Psoas muscle (tissue), 7 donors: ENCODE measurements at regions not wholly inside any gene's neighbourhood (a gene's known extent, or its start where the extent isn't known, plus 50 kb on each side); places are given as distances from the start of the nearest gene placed in this dataset.
"Not testable (repeated sequence)": the region's sequence is repeated elsewhere in the genome, so short reads cannot be mapped to it uniquely, and the experiment has no call there.

Experiments
- ATAC-seq, 4 donors: fragments of 200-7000 bp; cut with Tn5 transposase; one replicate each; pipeline ENCODE4 v1.9.1; 2020; ENCODE audit warnings: moderate library complexity in 3 of 4, mild to moderate bottlenecking in 2 of 4
- DNase-seq, 2 donors: peaks; one replicate each; pipeline ENCODE4 v3.0.0-alpha.2; 2020
- H3K27ac ChIP-seq: fragments of 200-600 bp; one replicate; pipeline ENCODE4 v1.8.0; 2022
- H3K27me3 ChIP-seq, 3 donors: fragments of 200-600 bp in 1 of 3; one replicate each; pipeline versions ENCODE4 v1.6.1 to v1.8.0; 2013 to 2022; ENCODE audit warnings: low read length in 2 of 3, mild to moderate bottlenecking in 2 of 3, moderate library complexity in 1 of 3; ENCODE audit not compliant: insufficient read depth in 3 of 3
- H3K36me3 ChIP-seq, 2 donors: fragments of 200-600 bp in 1 of 2; one replicate each; pipeline versions ENCODE4 v1.6.1 to v1.8.0; 2013 to 2022; ENCODE audit warnings: low read depth in 1 of 2, mild to moderate bottlenecking in 1 of 2, moderate library complexity in 1 of 2; ENCODE audit not compliant: insufficient read depth in 1 of 2
- H3K4me1 ChIP-seq: fragments of 200-600 bp; one replicate; pipeline ENCODE4 v1.8.0; 2022
- H3K4me3 ChIP-seq: fragments of 200-600 bp; one replicate; pipeline ENCODE4 v1.8.0; 2022; ENCODE audit warnings: mild to moderate bottlenecking
- H3K9me3 ChIP-seq: fragments of 200-600 bp; one replicate; pipeline ENCODE4 v1.8.0; 2022
- CTCF ChIP-seq: fragments of 200-600 bp; IDR thresholded peaks from one replicate; pipeline ENCODE4 v1.8.0; 2022; ENCODE audit warnings: antibody characterized with exemption
- WGBS, 3 donors: extraction: QIAGEN DNeasy Blood & Tissue Kit; methylation state at CpG; one replicate each; pipeline versions ENCODE4 v1.1.6 to v1.1.7; 2013; 5-methylcytosine and 5-hydroxymethylcytosine counted together
- intact Hi-C, 2 donors: fragments of 100-400 bp; cut with DNase I; formaldehyde crosslinking; loops; one replicate each; pipeline versions ENCODE4 v1.11.0 to v1.14.2; 2022
- donor health status: healthy with polysubstance abuse.
- donor health status: DM: no; HTN: no; CAD: no; lungs with moderate emphysema.
- donor health status: Bipolar disorder and iron deficiency.
- donor health status: healthy.
- donor health status: DM: yes; HTN: yes; CAD: no.
- donor health status: DM: no; HTN: no; CAD: no.
- donor health status: DM: yes; HTN: yes; CAD: no.

DNA sequence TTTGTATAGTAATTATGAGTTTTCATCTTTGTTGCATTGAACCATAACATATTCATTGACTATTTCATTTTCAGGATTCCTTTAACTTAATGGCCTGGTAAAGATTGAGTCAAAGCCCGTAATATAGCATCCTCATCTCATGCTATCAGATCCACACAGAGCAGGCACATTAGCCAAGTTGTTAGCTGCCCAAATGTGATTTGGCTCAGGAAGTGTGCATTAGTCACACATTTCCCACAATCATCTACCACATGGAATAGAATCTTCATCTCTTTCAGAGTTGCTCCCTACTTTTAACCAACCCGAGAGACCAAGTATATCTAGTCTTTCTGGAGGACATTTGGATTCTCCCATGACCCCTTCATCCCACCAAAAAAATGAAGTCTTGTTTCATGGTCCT is 481.0 kb upstream of the PTGER4 start:
- DNase-seq = no peak
- Histone ChIP-seq H3K4me3 (no peak overlapping the region), H3K4me1 (no peaks in the 10 kb centered on the region), H3K27me3 (no peaks in the 10 kb centered on the region), H3K36me3 (no peaks in the 10 kb centered on the region), H3K27ac (no peak overlapping the region), H3K9me3 (no peaks in the 10 kb centered on the region)
- WGBS, 3 donors = 21 to 43% (median 22%) methylated on average over 2 of the region's 2 CpGs
- ATAC-seq = no peak
- intact Hi-C loops = no loop called here
- no peak for TF ChIP-seq CTCF

DNA sequence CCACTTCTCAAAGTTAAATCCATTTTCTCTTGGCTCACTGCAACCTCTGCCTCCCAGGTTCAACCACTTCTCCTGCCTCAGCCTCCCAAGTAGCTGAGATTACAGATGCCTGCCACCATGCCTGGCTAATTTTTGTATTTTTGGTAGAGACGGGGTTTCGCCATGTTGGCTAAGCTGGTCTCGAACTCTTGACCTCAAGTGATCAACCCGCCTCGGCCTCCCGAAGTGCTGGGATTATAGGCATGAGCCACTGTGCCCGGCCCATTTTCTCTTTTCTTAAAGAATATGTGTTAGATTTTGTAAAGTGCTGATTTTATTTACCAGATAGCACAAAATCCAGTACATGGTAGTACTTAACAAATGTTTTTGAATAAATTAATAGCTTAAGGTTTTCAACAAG is 484.1 kb upstream of the PTGER4 start:
- DNase-seq, intact Hi-C loops, H3K27me3 ChIP-seq, ATAC-seq, H3K36me3 ChIP-seq, H3K4me1 ChIP-seq, H3K9me3 ChIP-seq, H3K4me3 ChIP-seq, H3K27ac ChIP-seq: not testable (repeated sequence)
- WGBS, 3 donors = 96 to 98% (median 97%) methylated on average over 7 of the region's 7 CpGs

- no peak overlapping the region for H3K27ac ChIP-seq
- WGBS, 3 donors = 76 to 84% (median 80%) methylated on average over 4 of the region's 4 CpGs
- ATAC-seq = no peak
- no peak overlapping the region for H3K4me3 ChIP-seq
- no peak for DNase-seq
- no peaks in the 10 kb centered on the region for H3K4me1 ChIP-seq
- intact Hi-C loops = no loop called here
- no peaks in the 10 kb centered on the region for H3K36me3 ChIP-seq
- H3K9me3 ChIP-seq = no peaks in the 10 kb centered on the region
- no peaks in the 10 kb centered on the region for H3K27me3 ChIP-seq
- TF ChIP-seq CTCF = no peak
Observed at GRCh38 chr5:40191150-40191549, 488.6 kb upstream of the PTGER4 start.

- Histone ChIP-seq H3K27me3 (no peaks in the 10 kb centered on the region), H3K9me3 (peaks cover 13% of the 10 kb centered on the region), H3K36me3 (no peaks in the 10 kb centered on the region), H3K4me1 (no peaks in the 10 kb centered on the region), H3K4me3 (no peak overlapping the region), H3K27ac (no peak overlapping the region)
- no peak for TF ChIP-seq CTCF
- ATAC-seq (no peak), DNase-seq (no peak)
- intact Hi-C loops = no loop called here
Observed at GRCh38 chr5:40172721-40173120, 507.0 kb upstream of the PTGER4 start.

DNA sequence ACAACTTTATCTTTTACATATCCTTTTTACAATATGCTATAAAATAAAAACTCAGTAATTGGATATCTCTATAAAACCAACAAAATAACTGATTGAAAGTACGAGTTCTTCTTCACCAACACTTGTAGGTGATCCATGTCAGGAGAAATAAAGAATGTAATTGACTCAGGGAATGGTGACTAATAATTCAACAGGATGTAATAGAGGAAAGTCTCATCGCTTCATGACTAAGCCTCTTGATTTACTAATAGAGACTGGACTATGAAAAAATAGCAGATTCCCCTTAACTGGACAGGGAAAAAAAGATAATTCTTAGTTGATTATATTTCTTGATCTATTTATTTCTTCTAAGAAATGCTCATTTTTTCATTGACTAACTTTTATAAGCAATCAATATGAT is 507.7 kb upstream of the PTGER4 start:
- DNase-seq (no peak), ATAC-seq (no peak)
- TF ChIP-seq CTCF = no peak
- Histone ChIP-seq H3K27me3 (no peaks in the 10 kb centered on the region), H3K4me1 (no peaks in the 10 kb centered on the region), H3K9me3 (peaks cover 6% of the 10 kb centered on the region), H3K27ac (no peak overlapping the region), H3K36me3 (no peaks in the 10 kb centered on the region), H3K4me3 (no peak overlapping the region)
- 64 to 83% (median 83%) methylated on average over 2 of the region's 2 CpGs for WGBS, 3 donors
- intact Hi-C loops = no loop called here
